HCT116 (cell line): ENCODE measurements at regions not wholly inside any gene's neighbourhood (a gene's known extent, or its start where the extent isn't known, plus 50 kb on each side); places are given as distances from the start of the nearest gene placed in this dataset.

ENCODE experiments used
- ATAC-seq: fragments of 200-7000 bp; cut with Tn5 transposase; 2 replicates; pipeline ENCODE4 v1.9.1; 2020; ENCODE audit warnings: mild to moderate bottlenecking, moderate library complexity
- BruUV-seq: library from RNA; stranded (reverse); fragments of 400-500 nt; replicated peaks from 2 replicates; lab custom pipeline; 2021; lab: Mats Ljungman, UMichigan
- CTCF ChIA-PET: fragments of 300-600 bp; sonication (Branson Sonifier 250); formaldehyde crosslinking; loops from one replicate; lab custom pipeline; 2021; ENCODE audit warnings: antibody characterized with exemption; lab: Charles Lee
- POLR2A ChIA-PET: fragments of 300-600, 350-600 bp; sonication (Branson Sonifier 250); formaldehyde crosslinking; loops from one replicate; lab custom pipeline; 2021; ENCODE audit warnings: antibody characterized with exemption; lab: Charles Lee
- RAD21 ChIA-PET, 2 experiments: fragments of 300-600 bp; sonication (Branson Sonifier 250); formaldehyde crosslinking; loops; one replicate each; lab custom pipeline; 2023; ENCODE audit warnings: low total read pairs in 2 of 2; ENCODE audit not compliant: uncharacterized antibody in 2 of 2, unreplicated experiment in 2 of 2, low non-redundant PET in 1 of 2; lab: Charles Lee
- DNase-seq: peaks from one replicate; pipeline ENCODE4 v3.0.0-alpha.2; 2010; ENCODE audit warnings: low read depth, low spot score
- H2AFZ ChIP-seq: fragments of 200-600 bp; shearing (Covaris generic), sonication (generic); 2 replicates; pipeline ENCODE4 v1.6.1; 2017; ENCODE audit warnings: low read depth, mixed run types, mixed read lengths, antibody characterized with exemption, low read length; ENCODE audit not compliant: poor library complexity, severe bottlenecking
- H3K27ac ChIP-seq: 2 replicates; pipeline ENCODE4 v1.5.1; 2012; ENCODE audit warnings: low read depth, low read length
- H3K27me3 ChIP-seq: fragments of 200-600 bp; sonication (generic); 2 replicates; pipeline ENCODE4 v1.6.1; 2016; ENCODE audit warnings: mixed run types, low read length, mixed read lengths; ENCODE audit not compliant: insufficient read depth
- H3K36me3 ChIP-seq, 2 experiments: fragments of 200-500 bp in 1 of 2; fragments of 200-600 bp in 1 of 2; sonication (Bioruptor generic) in 1 of 2; sonication (generic) in 1 of 2; 2 replicates each; pipeline versions ENCODE4 v1.5.1 to v1.6.1; 2014 to 2016; ENCODE audit warnings: low read length in 2 of 2, inconsistent platforms in 1 of 2, mixed read lengths in 1 of 2, mixed run types in 1 of 2; ENCODE audit not compliant: insufficient read depth in 2 of 2, control insufficient read depth in 1 of 2
- H3K4me1 ChIP-seq, 2 experiments: fragments of 200-600 bp in 1 of 2; sonication (generic) in 1 of 2; 2 replicates each; pipeline versions ENCODE4 v1.5.1 to v1.6.1; 2012 to 2017; ENCODE audit warnings: low read length in 2 of 2, inconsistent platforms in 1 of 2, mild to moderate bottlenecking in 1 of 2, mixed read lengths in 1 of 2, mixed run types in 1 of 2, moderate library complexity in 1 of 2; ENCODE audit not compliant: insufficient read depth in 2 of 2, control insufficient read depth in 1 of 2
- H3K4me2 ChIP-seq: fragments of 200-600 bp; sonication (generic); 2 replicates; pipeline ENCODE4 v1.6.1; 2017; ENCODE audit warnings: mixed run types, low read length, mixed read lengths
- H3K4me3 ChIP-seq, 2 experiments: fragments of 200-600 bp in 1 of 2; sonication (generic) in 1 of 2; replicated peaks in 1 of 2; 2 replicates each; pipeline ENCODE4 v1.5.1; 2011 to 2016; ENCODE audit warnings: low read length in 2 of 2, control low read depth in 1 of 2, low read depth in 1 of 2, mild to moderate bottlenecking in 1 of 2, mixed read lengths in 1 of 2, mixed run types in 1 of 2
- H3K79me2 ChIP-seq: fragments of 200-600 bp; sonication (generic); 2 replicates; pipeline ENCODE4 v1.6.1; 2017; ENCODE audit warnings: mild to moderate bottlenecking, mixed run types, low read length, moderate library complexity, mixed read lengths; ENCODE audit not compliant: insufficient read depth
- H3K9ac ChIP-seq: fragments of 200-600 bp; sonication (generic); 2 replicates; pipeline ENCODE4 v1.6.1; 2016; ENCODE audit warnings: low read length, mixed read lengths
- H3K9me2 ChIP-seq: fragments of 200-600 bp; sonication (generic), shearing (Covaris generic); 2 replicates; pipeline ENCODE4 v1.6.1; 2017; ENCODE audit warnings: mixed run types, mild to moderate bottlenecking, moderate library complexity; ENCODE audit not compliant: insufficient read depth
- H3K9me3 ChIP-seq, 2 experiments: fragments of 200-500 bp in 1 of 2; fragments of 200-600 bp in 1 of 2; sonication (Bioruptor generic) in 1 of 2; sonication (generic) in 1 of 2; 2 replicates each; pipeline ENCODE4 v1.6.1; 2014 to 2017; ENCODE audit warnings: low read length in 2 of 2, mixed read lengths in 2 of 2, inconsistent platforms in 1 of 2, low read depth in 1 of 2, mild to moderate bottlenecking in 1 of 2, mixed run types in 1 of 2, moderate library complexity in 1 of 2; ENCODE audit not compliant: control insufficient read depth in 1 of 2, insufficient read depth in 1 of 2
- H4K20me1 ChIP-seq: fragments of 200-600 bp; sonication (generic), shearing (Covaris generic); 2 replicates; pipeline ENCODE4 v1.6.1; 2017; ENCODE audit warnings: mixed run types, mild to moderate bottlenecking, moderate library complexity; ENCODE audit not compliant: insufficient read depth
- CBX3 ChIP-seq: IDR thresholded peaks from 2 replicates; pipeline ENCODE4 v1.6.1; 2012; ENCODE audit warnings: low read depth
- CEBPB ChIP-seq: IDR thresholded peaks from 2 replicates; pipeline ENCODE4 v1.6.1; 2012; ENCODE audit warnings: low read depth
- EGR1 ChIP-seq: IDR thresholded peaks from 2 replicates; pipeline ENCODE4 v1.6.1; 2012; ENCODE audit warnings: low read depth
- ELF1 ChIP-seq: IDR thresholded peaks from 2 replicates; pipeline ENCODE4 v1.6.1; 2012; ENCODE audit warnings: low read depth, borderline replicate concordance
- EZH2 ChIP-seq: fragments of 200-600 bp; sonication (generic); IDR thresholded peaks from 2 replicates; pipeline ENCODE4 v1.6.1; 2017; ENCODE audit warnings: antibody characterized with exemption, mixed run types
- EZH2phosphoT487 ChIP-seq: fragments of 200-600 bp; IDR thresholded peaks from 2 replicates; pipeline ENCODE4 v1.6.1; 2018; ENCODE audit warnings: antibody characterized with exemption, borderline replicate concordance
- FOSL1 ChIP-seq: IDR thresholded peaks from 2 replicates; pipeline ENCODE4 v1.6.1; 2012; ENCODE audit warnings: low read depth
- JUND ChIP-seq: IDR thresholded peaks from 2 replicates; pipeline ENCODE4 v1.6.1; 2012
- POLR2A ChIP-seq: IDR thresholded peaks from 2 replicates; pipeline ENCODE4 v1.7.0; 2011; ENCODE audit warnings: borderline replicate concordance; ENCODE audit not compliant: insufficient read depth, insufficient read length; ENCODE audit errors: extremely low read depth
- POLR2AphosphoS5 ChIP-seq: IDR thresholded peaks from 2 replicates; pipeline ENCODE4 v1.6.1; 2011; ENCODE audit warnings: mild to moderate bottlenecking, low read depth, low read length, moderate library complexity
- SIN3A ChIP-seq: IDR thresholded peaks from 2 replicates; pipeline ENCODE4 v1.6.1; 2012; ENCODE audit warnings: low read depth
- SP1 ChIP-seq: IDR thresholded peaks from 2 replicates; pipeline ENCODE4 v1.6.1; 2012; ENCODE audit warnings: low read depth
- ZFX ChIP-seq: fragments of 450-650 bp; IDR thresholded peaks from 2 replicates; pipeline ENCODE4 v1.6.1; 2017
- ZNF274 ChIP-seq: fragments of 200-500 bp; sonication (Bioruptor generic); IDR thresholded peaks from 2 replicates; pipeline ENCODE4 v1.6.1; 2014; ENCODE audit warnings: mild to moderate bottlenecking, low read depth, low read length, inconsistent platforms
- intact Hi-C: fragments of 100-400 bp; cut with micrococcal nuclease; formaldehyde crosslinking; loops from 2 replicates; pipeline ENCODE4 v1.10.0; 2022
- TF ChIP-seq, protein P1 (sequence below): IDR thresholded peaks from 2 replicates; pipeline ENCODE4 v1.6.1; 2012; ENCODE audit warnings: low read depth
- TF ChIP-seq, protein P2 (sequence below): IDR thresholded peaks from 2 replicates; pipeline ENCODE4 v1.6.1; 2011; ENCODE audit warnings: mild to moderate bottlenecking, low read length, moderate library complexity; ENCODE audit not compliant: insufficient replicate concordance; ENCODE audit errors: extremely low read depth
- TF ChIP-seq, protein P3 (sequence below): IDR thresholded peaks from 2 replicates; pipeline ENCODE4 v1.6.1; 2012

DNA sequence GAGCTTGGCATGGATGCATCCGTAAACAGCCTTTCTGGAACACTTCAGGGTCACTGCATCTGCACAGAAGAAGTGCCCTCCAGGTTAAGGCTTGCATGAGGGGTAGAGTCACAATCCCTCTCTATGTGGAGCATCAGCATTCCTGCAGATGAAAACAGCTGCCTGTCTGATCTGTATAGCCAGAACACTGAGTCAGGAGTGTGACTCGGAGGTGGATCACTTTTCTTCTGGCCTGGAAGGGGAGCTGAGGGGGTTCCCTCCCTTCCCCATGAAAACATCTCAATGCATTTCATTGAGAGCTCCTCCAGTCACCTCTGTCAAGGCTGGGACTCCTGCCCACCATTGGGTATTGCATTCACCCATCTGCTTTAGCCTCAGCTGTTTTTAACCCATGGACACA, 72.5 kb upstream of the SERPINE2 start:
- intact Hi-C loops, result no loop called here

DNA sequence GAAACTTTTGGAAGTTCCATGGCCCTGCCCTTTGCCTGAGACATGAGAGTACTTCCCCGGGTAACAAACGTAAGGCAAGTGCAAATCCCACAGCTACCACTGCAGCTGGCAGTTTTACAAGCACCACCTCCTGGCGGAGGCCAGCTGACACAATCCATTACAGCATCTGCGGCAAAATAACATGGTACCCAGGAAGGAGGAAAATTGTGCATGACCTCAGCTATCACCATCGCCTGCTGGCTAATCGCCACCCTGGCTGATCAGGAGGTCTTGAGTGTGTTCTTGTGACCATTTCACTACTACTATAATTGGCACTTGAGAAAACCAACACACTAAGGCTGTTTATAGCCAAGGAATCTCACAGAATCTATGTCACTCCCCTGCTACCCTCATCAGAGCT, 71.7 kb upstream of the SERPINE2 start:
- no peak overlapping the region for H3K27ac ChIP-seq
- no peak for DNase-seq
- no peak overlapping the region for H2AFZ ChIP-seq
- H3K27me3 ChIP-seq, result no peaks in the 10 kb centered on the region
- H3K4me2 ChIP-seq, result no peak overlapping the region
- intact Hi-C loops, result no loop called here
- ChIA-PET CTCF (no interaction called here), RAD21 (no interaction called here), POLR2A (no interaction called here)
- H3K9me3 ChIP-seq, result no peaks in the 10 kb centered on the region
- no peaks in the 10 kb centered on the region for H3K36me3 ChIP-seq
- no peak for ATAC-seq
- H4K20me1 ChIP-seq, result no peaks in the 10 kb centered on the region
- no peak overlapping the region for H3K4me3 ChIP-seq
- no TSS peak for BruUV-seq
- no peaks in the 10 kb centered on the region for H3K79me2 ChIP-seq
- no peak overlapping the region for H3K9ac ChIP-seq
- H3K9me2 ChIP-seq, result peaks cover under 1% of the 10 kb centered on the region; the same call in 1 of the 2 replicates
- peaks cover 0 to 12% of the 10 kb centered on the region in 2 experiments; a peak in 1 of 4 replicates for H3K4me1 ChIP-seq
- TF ChIP-seq EGR1 (no peak), ELF1 (no peak), EZH2phosphoT487 (no peak), EZH2 (no peak), CBX3 (no peak), POLR2AphosphoS5 (no peak), CEBPB (no peak), POLR2A (no peak), ZFX (no peak), SP1 (no peak), SIN3A (no peak), ZNF274 (no peak)
- TF ChIP-seq, protein P1, sequence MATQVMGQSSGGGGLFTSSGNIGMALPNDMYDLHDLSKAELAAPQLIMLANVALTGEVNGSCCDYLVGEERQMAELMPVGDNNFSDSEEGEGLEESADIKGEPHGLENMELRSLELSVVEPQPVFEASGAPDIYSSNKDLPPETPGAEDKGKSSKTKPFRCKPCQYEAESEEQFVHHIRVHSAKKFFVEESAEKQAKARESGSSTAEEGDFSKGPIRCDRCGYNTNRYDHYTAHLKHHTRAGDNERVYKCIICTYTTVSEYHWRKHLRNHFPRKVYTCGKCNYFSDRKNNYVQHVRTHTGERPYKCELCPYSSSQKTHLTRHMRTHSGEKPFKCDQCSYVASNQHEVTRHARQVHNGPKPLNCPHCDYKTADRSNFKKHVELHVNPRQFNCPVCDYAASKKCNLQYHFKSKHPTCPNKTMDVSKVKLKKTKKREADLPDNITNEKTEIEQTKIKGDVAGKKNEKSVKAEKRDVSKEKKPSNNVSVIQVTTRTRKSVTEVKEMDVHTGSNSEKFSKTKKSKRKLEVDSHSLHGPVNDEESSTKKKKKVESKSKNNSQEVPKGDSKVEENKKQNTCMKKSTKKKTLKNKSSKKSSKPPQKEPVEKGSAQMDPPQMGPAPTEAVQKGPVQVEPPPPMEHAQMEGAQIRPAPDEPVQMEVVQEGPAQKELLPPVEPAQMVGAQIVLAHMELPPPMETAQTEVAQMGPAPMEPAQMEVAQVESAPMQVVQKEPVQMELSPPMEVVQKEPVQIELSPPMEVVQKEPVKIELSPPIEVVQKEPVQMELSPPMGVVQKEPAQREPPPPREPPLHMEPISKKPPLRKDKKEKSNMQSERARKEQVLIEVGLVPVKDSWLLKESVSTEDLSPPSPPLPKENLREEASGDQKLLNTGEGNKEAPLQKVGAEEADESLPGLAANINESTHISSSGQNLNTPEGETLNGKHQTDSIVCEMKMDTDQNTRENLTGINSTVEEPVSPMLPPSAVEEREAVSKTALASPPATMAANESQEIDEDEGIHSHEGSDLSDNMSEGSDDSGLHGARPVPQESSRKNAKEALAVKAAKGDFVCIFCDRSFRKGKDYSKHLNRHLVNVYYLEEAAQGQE, result no peak
- TF ChIP-seq, protein P2, sequence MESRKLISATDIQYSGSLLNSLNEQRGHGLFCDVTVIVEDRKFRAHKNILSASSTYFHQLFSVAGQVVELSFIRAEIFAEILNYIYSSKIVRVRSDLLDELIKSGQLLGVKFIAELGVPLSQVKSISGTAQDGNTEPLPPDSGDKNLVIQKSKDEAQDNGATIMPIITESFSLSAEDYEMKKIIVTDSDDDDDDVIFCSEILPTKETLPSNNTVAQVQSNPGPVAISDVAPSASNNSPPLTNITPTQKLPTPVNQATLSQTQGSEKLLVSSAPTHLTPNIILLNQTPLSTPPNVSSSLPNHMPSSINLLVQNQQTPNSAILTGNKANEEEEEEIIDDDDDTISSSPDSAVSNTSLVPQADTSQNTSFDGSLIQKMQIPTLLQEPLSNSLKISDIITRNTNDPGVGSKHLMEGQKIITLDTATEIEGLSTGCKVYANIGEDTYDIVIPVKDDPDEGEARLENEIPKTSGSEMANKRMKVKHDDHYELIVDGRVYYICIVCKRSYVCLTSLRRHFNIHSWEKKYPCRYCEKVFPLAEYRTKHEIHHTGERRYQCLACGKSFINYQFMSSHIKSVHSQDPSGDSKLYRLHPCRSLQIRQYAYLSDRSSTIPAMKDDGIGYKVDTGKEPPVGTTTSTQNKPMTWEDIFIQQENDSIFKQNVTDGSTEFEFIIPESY, result no peak
- TF ChIP-seq, protein P3, sequence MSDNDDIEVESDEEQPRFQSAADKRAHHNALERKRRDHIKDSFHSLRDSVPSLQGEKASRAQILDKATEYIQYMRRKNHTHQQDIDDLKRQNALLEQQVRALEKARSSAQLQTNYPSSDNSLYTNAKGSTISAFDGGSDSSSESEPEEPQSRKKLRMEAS, result no peak

More for the DNA sequence above, 72.5 kb upstream of the SERPINE2 start:
- H3K27ac ChIP-seq, result no peak overlapping the region
- TF ChIP-seq ZFX (no peak), FOSL1 (peak; percentile 73), JUND (peak; percentile 54; the same call in 1 of the 2 replicates)
- TF ChIP-seq, all 23 proteins: peak for 2
- Histone ChIP-seq H3K4me1 (peaks cover 0 to 12% of the 10 kb centered on the region in 2 experiments; a peak in 1 of 4 replicates), H3K4me2 (peak overlapping the region; percentile 33), H3K9me3 (no peaks in the 10 kb centered on the region), H3K4me3 (no peak overlapping the region), H3K79me2 (no peaks in the 10 kb centered on the region), H3K27me3 (no peaks in the 10 kb centered on the region), H3K36me3 (no peaks in the 10 kb centered on the region), H4K20me1 (no peaks in the 10 kb centered on the region), H3K9me2 (peaks cover 3% of the 10 kb centered on the region; the same call in 1 of the 2 replicates), H2AFZ (no peak overlapping the region), H3K9ac (no peak overlapping the region)
- no TSS peak for BruUV-seq
- ChIA-PET CTCF (no interaction called here), RAD21 (no interaction called here), POLR2A (interaction anchor here (1.4 kb wide), 1 partner anchor 35 kb away, joined by 3 read pairs; no protein-coding TSS in a partner anchor)
- peak; percentile 86 for ATAC-seq
- peak; percentile 31 for DNase-seq
